SU-DHL-6 (cell line): ENCODE measurements at regions not wholly inside any gene's neighbourhood (a gene's known extent, or its start where the extent isn't known, plus 50 kb on each side); places are given as distances from the start of the nearest gene placed in this dataset.

Experiments used
- H2AFZ ChIP-seq: fragments of 200-600 bp; sonication (generic); 2 replicates; pipeline ENCODE4 v1.6.1; 2014; ENCODE audit warnings: low read depth, mild to moderate bottlenecking, moderate library complexity, mixed read lengths, antibody characterized with exemption, low read length; ENCODE audit not compliant: severe bottlenecking
- H3F3A ChIP-seq: fragments of 200-600 bp; shearing (Covaris generic); 2 replicates; pipeline ENCODE4 v1.6.0; 2016; ENCODE audit warnings: antibody characterized with exemption, mild to moderate bottlenecking; ENCODE audit not compliant: insufficient read depth
- H3K27ac ChIP-seq: fragments of 200-600 bp; sonication (generic); 2 replicates; pipeline ENCODE4 v1.5.1; 2016; ENCODE audit warnings: low read depth, mild to moderate bottlenecking, low read length, moderate library complexity, mixed read lengths
- H3K27me3 ChIP-seq: fragments of 200-600 bp; sonication (generic), shearing (Covaris generic); 2 replicates; pipeline ENCODE4 v1.6.0; 2014; ENCODE audit warnings: mild to moderate bottlenecking, low read length
- H3K36me3 ChIP-seq: fragments of 200-600 bp; sonication (generic); 2 replicates; pipeline ENCODE4 v1.6.1; 2014; ENCODE audit warnings: mild to moderate bottlenecking, low read length, mixed read lengths
- H3K4me2 ChIP-seq: fragments of 300-600, 200-600 bp; shearing (Covaris generic), sonication (generic); 2 replicates; pipeline ENCODE4 v1.6.0; 2014; ENCODE audit warnings: low read length, low read depth, mild to moderate bottlenecking; ENCODE audit not compliant: poor library complexity, severe bottlenecking
- H3K4me3 ChIP-seq: fragments of 200-600 bp; sonication (generic); 2 replicates; pipeline ENCODE4 v1.5.1; 2014; ENCODE audit warnings: antibody characterized with exemption, low read length, mild to moderate bottlenecking, mixed read lengths; ENCODE audit not compliant: insufficient read depth, poor library complexity, severe bottlenecking
- H3K79me2 ChIP-seq: fragments of 200-600 bp; sonication (generic); 2 replicates; pipeline ENCODE4 v1.6.1; 2014; ENCODE audit warnings: mild to moderate bottlenecking, low read length, moderate library complexity; ENCODE audit not compliant: insufficient read depth
- H3K9ac ChIP-seq: fragments of 200-600 bp; sonication (generic); 2 replicates; pipeline ENCODE4 v1.7.0; 2014; ENCODE audit warnings: mild to moderate bottlenecking, low read length
- H3K9me2 ChIP-seq: fragments of 200-600 bp; sonication (generic); replicated peaks from 2 replicates; pipeline ENCODE4 v1.6.1; 2014; ENCODE audit warnings: low read length; ENCODE audit not compliant: insufficient read depth
- H3K9me3 ChIP-seq: fragments of 200-600 bp; sonication (generic); 2 replicates; pipeline ENCODE4 v1.6.1; 2014; ENCODE audit warnings: low read length, mixed read lengths; ENCODE audit not compliant: insufficient read depth
- H4K20me1 ChIP-seq: fragments of 200-600 bp; sonication (generic); 2 replicates; pipeline ENCODE4 v1.6.1; 2014; ENCODE audit warnings: low read depth, mild to moderate bottlenecking, antibody characterized with exemption, low read length, moderate library complexity, mixed read lengths
- CTCF ChIP-seq: fragments of 200-600 bp; sonication (generic); IDR thresholded peaks from one replicate; pipeline ENCODE4 v1.5.1; 2017; ENCODE audit warnings: antibody characterized with exemption, mild to moderate bottlenecking, low read length, moderate library complexity; ENCODE audit not compliant: insufficient read depth, poor library complexity, severe bottlenecking
- EZH2phosphoT487 ChIP-seq: fragments of 200-600 bp; sonication (generic), shearing (Covaris generic); conservative IDR thresholded peaks from 2 replicates; pipeline ENCODE4 v1.6.1; 2018; ENCODE audit warnings: mild to moderate bottlenecking, antibody characterized with exemption, low read length, moderate library complexity, mixed read lengths

- Histone ChIP-seq H3K79me2 (no peaks in the 10 kb centered on the region), H3K9me2 (no peaks in the 10 kb centered on the region), H3K27me3 (no peaks in the 10 kb centered on the region), H3K9me3 (no peaks in the 10 kb centered on the region), H3K27ac (no peak overlapping the region), H3K9ac (no peak overlapping the region), H3K4me2 (no peak overlapping the region), H4K20me1 (no peaks in the 10 kb centered on the region), H3F3A (no peaks in the 10 kb centered on the region), H3K4me3 (no peak overlapping the region), H3K36me3 (no peaks in the 10 kb centered on the region), H2AFZ (no peak overlapping the region)
- TF ChIP-seq CTCF (no peak), EZH2phosphoT487 (no peak)
Observed at GRCh38 chrX:8232406-8232805, 61.3 kb upstream of the VCX2 start.

GRCh38 chrX:8233091-8233490, 62.0 kb upstream of the VCX2 start:
- no peaks in the 10 kb centered on the region for H3F3A ChIP-seq
- no peak overlapping the region for H3K4me2 ChIP-seq
- H3K36me3 ChIP-seq: no peaks in the 10 kb centered on the region
- no peak overlapping the region for H3K9ac ChIP-seq
- H3K4me3 ChIP-seq: no peak overlapping the region
- no peak overlapping the region for H3K27ac ChIP-seq
- H3K79me2 ChIP-seq: no peaks in the 10 kb centered on the region
- TF ChIP-seq EZH2phosphoT487: no peak
- TF ChIP-seq CTCF: no peak
- no peaks in the 10 kb centered on the region for H3K27me3 ChIP-seq
- H3K9me2 ChIP-seq: no peaks in the 10 kb centered on the region
- H3K9me3 ChIP-seq: no peaks in the 10 kb centered on the region
- H2AFZ ChIP-seq: no peak overlapping the region
- no peaks in the 10 kb centered on the region for H4K20me1 ChIP-seq

- Histone ChIP-seq H3K27ac (no peak overlapping the region), H3K4me3 (no peak overlapping the region)
Observed at GRCh38 chrX:8235026-8235425, 64.0 kb upstream of the VCX2 start.

More at GRCh38 chrX:8235026-8235425, 64.0 kb upstream of the VCX2 start:
- Histone ChIP-seq H3K9me2 (no peaks in the 10 kb centered on the region), H3K36me3 (no peaks in the 10 kb centered on the region), H4K20me1 (no peaks in the 10 kb centered on the region), H2AFZ (no peak overlapping the region), H3K9me3 (no peaks in the 10 kb centered on the region), H3K4me2 (no peak overlapping the region), H3F3A (no peaks in the 10 kb centered on the region), H3K27me3 (no peaks in the 10 kb centered on the region), H3K79me2 (no peaks in the 10 kb centered on the region), H3K9ac (no peak overlapping the region)
- TF ChIP-seq EZH2phosphoT487 (no peak), CTCF (no peak)
